ENCODE measurements at regions not wholly inside any gene's neighbourhood (a gene's known extent, or its start where the extent isn't known, plus 50 kb on each side); places are given as distances from the start of the nearest gene placed in this dataset.

- no peak for DNase-seq (ENCODE audit: low spot score)
- no peak for TF ChIP-seq CTCF (IDR thresholded peaks at IDR 0.05; ENCODE audit: extremely low read depth, insufficient read depth, missing control alignments)
- in situ Hi-C loops (cut with MboI; ENCODE audit: low pct_unique_long_range_greater_than_20kb, low sequenced_read_pairs, unreplicated experiment), result no loop called here
Observed at GRCh38 chr7:91330191-91330808, 66.1 kb downstream of the FZD1 start.

- no peak for DNase-seq (ENCODE audit: low spot score)
- no peak for TF ChIP-seq CTCF (IDR thresholded peaks at IDR 0.05; ENCODE audit: extremely low read depth, insufficient read depth, missing control alignments)
- in situ Hi-C loops (cut with MboI; ENCODE audit: low pct_unique_long_range_greater_than_20kb, low sequenced_read_pairs, unreplicated experiment), result no loop called here
Observed at GRCh38 chr7:91330866-91331265, 66.6 kb downstream of the FZD1 start.

- in situ Hi-C loops (cut with MboI; ENCODE audit: low pct_unique_long_range_greater_than_20kb, low sequenced_read_pairs, unreplicated experiment), result no loop called here
- DNase-seq (ENCODE audit: low spot score), result no peak
- TF ChIP-seq CTCF (IDR thresholded peaks at IDR 0.05; ENCODE audit: extremely low read depth, insufficient read depth, missing control alignments), result no peak
Observed at GRCh38 chr7:91336106-91336505, 71.9 kb downstream of the FZD1 start.

- in situ Hi-C loops (cut with MboI; ENCODE audit: low pct_unique_long_range_greater_than_20kb, low sequenced_read_pairs, unreplicated experiment), result no loop called here
Observed at GRCh38 chr7:91338226-91339020, 74.2 kb downstream of the FZD1 start.

GRCh38 chr7:91342346-91342745 is 78.1 kb downstream of the FZD1 start:
- no peak for DNase-seq (ENCODE audit: low spot score)
- in situ Hi-C loops (cut with MboI; ENCODE audit: low pct_unique_long_range_greater_than_20kb, low sequenced_read_pairs, unreplicated experiment), result no loop called here

More at GRCh38 chr7:91338226-91339020, 74.2 kb downstream of the FZD1 start:
- no peak for TF ChIP-seq CTCF (IDR thresholded peaks at IDR 0.05; ENCODE audit: extremely low read depth, insufficient read depth, missing control alignments)
- DNase-seq (ENCODE audit: low spot score), result no peak

GRCh38 chr7:91343420-91343960 is 79.3 kb downstream of the FZD1 start:
- no peak for DNase-seq (ENCODE audit: low spot score)
- no peak for TF ChIP-seq CTCF (IDR thresholded peaks at IDR 0.05; ENCODE audit: extremely low read depth, insufficient read depth, missing control alignments)
- in situ Hi-C loops (cut with MboI; ENCODE audit: low pct_unique_long_range_greater_than_20kb, low sequenced_read_pairs, unreplicated experiment), result no loop called here

More at GRCh38 chr7:91342346-91342745, 78.1 kb downstream of the FZD1 start:
- TF ChIP-seq CTCF (IDR thresholded peaks at IDR 0.05; ENCODE audit: extremely low read depth, insufficient read depth, missing control alignments), result no peak
